ENCODE measurements at regions not wholly inside any gene's neighbourhood (a gene's known extent, or its start where the extent isn't known, plus 50 kb on each side); places are given as distances from the start of the nearest gene placed in this dataset.

GRCh38 chr2:238636269-238637073 is 209.7 kb downstream of the ASB1 start:
- TF ChIP-seq, protein P1, sequence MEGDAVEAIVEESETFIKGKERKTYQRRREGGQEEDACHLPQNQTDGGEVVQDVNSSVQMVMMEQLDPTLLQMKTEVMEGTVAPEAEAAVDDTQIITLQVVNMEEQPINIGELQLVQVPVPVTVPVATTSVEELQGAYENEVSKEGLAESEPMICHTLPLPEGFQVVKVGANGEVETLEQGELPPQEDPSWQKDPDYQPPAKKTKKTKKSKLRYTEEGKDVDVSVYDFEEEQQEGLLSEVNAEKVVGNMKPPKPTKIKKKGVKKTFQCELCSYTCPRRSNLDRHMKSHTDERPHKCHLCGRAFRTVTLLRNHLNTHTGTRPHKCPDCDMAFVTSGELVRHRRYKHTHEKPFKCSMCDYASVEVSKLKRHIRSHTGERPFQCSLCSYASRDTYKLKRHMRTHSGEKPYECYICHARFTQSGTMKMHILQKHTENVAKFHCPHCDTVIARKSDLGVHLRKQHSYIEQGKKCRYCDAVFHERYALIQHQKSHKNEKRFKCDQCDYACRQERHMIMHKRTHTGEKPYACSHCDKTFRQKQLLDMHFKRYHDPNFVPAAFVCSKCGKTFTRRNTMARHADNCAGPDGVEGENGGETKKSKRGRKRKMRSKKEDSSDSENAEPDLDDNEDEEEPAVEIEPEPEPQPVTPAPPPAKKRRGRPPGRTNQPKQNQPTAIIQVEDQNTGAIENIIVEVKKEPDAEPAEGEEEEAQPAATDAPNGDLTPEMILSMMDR (IDR thresholded peaks at IDR 0.05): no peak
- TF ChIP-seq MYC (IDR thresholded peaks at IDR 0.05; ENCODE audit: borderline replicate concordance, low read length) (no peak), ZNF302 (CRISPR knock-in tag; IDR thresholded peaks at IDR 0.05) (no peak), EP300 (IDR thresholded peaks at IDR 0.05) (no peak), BHLHE40 (IDR thresholded peaks at IDR 0.05; ENCODE audit: low read depth, low read length) (no peak), HDAC2 (IDR thresholded peaks at IDR 0.05) (no peak), CEBPB (IDR thresholded peaks at IDR 0.05) (no peak), REST (IDR thresholded peaks at IDR 0.05) (no peak)
- TF ChIP-seq, protein P2, sequence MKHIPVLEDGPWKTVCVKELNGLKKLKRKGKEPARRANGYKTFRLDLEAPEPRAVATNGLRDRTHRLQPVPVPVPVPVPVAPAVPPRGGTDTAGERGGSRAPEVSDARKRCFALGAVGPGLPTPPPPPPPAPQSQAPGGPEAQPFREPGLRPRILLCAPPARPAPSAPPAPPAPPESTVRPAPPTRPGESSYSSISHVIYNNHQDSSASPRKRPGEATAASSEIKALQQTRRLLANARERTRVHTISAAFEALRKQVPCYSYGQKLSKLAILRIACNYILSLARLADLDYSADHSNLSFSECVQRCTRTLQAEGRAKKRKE (CRISPR knock-in tag; IDR thresholded peaks at IDR 0.05; ENCODE audit: low read depth): no peak
- TF ChIP-seq, protein P3, sequence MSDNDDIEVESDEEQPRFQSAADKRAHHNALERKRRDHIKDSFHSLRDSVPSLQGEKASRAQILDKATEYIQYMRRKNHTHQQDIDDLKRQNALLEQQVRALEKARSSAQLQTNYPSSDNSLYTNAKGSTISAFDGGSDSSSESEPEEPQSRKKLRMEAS (IDR thresholded peaks at IDR 0.05): no peak

Measured in A549 (cell line).